Endothelial cell of umbilical vein (primary cell): ENCODE measurements at regions not wholly inside any gene's neighbourhood (a gene's known extent, or its start where the extent isn't known, plus 50 kb on each side); places are given as distances from the start of the nearest gene placed in this dataset.

ENCODE experiments used
- BruUV-seq: library from RNA; stranded (reverse); fragments of 400-500 nt; replicated peaks from 2 replicates; lab custom pipeline; 2021; lab: Mats Ljungman, UMichigan
- CTCF ChIA-PET: fragments of 300-600, 350-600 bp; sonication (Branson Sonifier 250); formaldehyde crosslinking; loops from one replicate; lab custom pipeline; 2021; ENCODE audit warnings: antibody characterized with exemption, inconsistent platforms; lab: Charles Lee
- POLR2A ChIA-PET: fragments of 300-600, 350-600 bp; sonication (Branson Sonifier 250); formaldehyde crosslinking; loops from one replicate; lab custom pipeline; 2021; ENCODE audit warnings: antibody characterized with exemption, inconsistent platforms; lab: Charles Lee
- DNase-seq: peaks from one replicate; pipeline ENCODE4 v3.0.0-alpha.2; 2011; ENCODE audit warnings: low read depth, low spot score
- FAIRE-seq: peaks from 2 replicates; lab custom pipeline; 2011; peaks lifted over from hg19 to GRCh38; lab: Jason Lieb, UNC
- H2AFZ ChIP-seq: 2 replicates; pipeline ENCODE4 v1.6.0; 2012; ENCODE audit warnings: low read depth, low read length, control low read depth, inconsistent platforms
- H3K27ac ChIP-seq: 2 replicates; pipeline ENCODE4 v1.5.1; 2011; ENCODE audit warnings: low read depth, mild to moderate bottlenecking, control low read depth, low read length, moderate library complexity; ENCODE audit not compliant: insufficient read depth
- H3K27me3 ChIP-seq, 2 experiments: 2 replicates each; pipeline versions ENCODE4 v1.6.0 to v1.6.1; 2011; ENCODE audit warnings: low read length in 2 of 2, mixed read lengths in 1 of 2; ENCODE audit not compliant: control insufficient read depth in 2 of 2, insufficient read depth in 2 of 2
- H3K36me3 ChIP-seq, 2 experiments: 2 replicates in 1 of 2; 3 replicates in 1 of 2; pipeline ENCODE4 v1.5.1; 2011; ENCODE audit warnings: low read length in 2 of 2, mild to moderate bottlenecking in 1 of 2, moderate library complexity in 1 of 2; ENCODE audit not compliant: control insufficient read depth in 2 of 2, insufficient read depth in 2 of 2; ENCODE audit errors: extremely low read depth in 1 of 2
- H3K4me1 ChIP-seq: 3 replicates; pipeline ENCODE4 v1.5.1; 2011; ENCODE audit warnings: mild to moderate bottlenecking, low read length; ENCODE audit not compliant: control insufficient read depth, insufficient read depth; ENCODE audit errors: extremely low read depth
- H3K4me2 ChIP-seq: 2 replicates; pipeline ENCODE4 v1.6.1; 2011; ENCODE audit warnings: low read length, control low read depth, mixed read lengths; ENCODE audit not compliant: insufficient read depth
- H3K4me3 ChIP-seq, 3 experiments: fragments of 200-600 bp in 1 of 3; sonication (generic), shearing (Covaris generic) in 1 of 3; replicated peaks in 1 of 3; 2 replicates each; pipeline ENCODE4 v1.5.1; 2011 to 2016; ENCODE audit warnings: control low read depth in 3 of 3, low read length in 3 of 3, mild to moderate bottlenecking in 2 of 3, inconsistent platforms in 1 of 3, low read depth in 1 of 3, moderate library complexity in 1 of 3; ENCODE audit not compliant: insufficient read depth in 1 of 3
- H3K79me2 ChIP-seq: 2 replicates; pipeline ENCODE4 v1.6.0; 2012; ENCODE audit warnings: low read length, inconsistent platforms; ENCODE audit not compliant: control insufficient read depth, insufficient read depth
- H3K9ac ChIP-seq: replicated peaks from 2 replicates; pipeline ENCODE3; 2011; ENCODE audit warnings: low read length, control low read depth; ENCODE audit not compliant: insufficient read depth; ENCODE audit errors: extremely low read depth
- H3K9me1 ChIP-seq: replicated peaks from 3 replicates; pipeline ENCODE4 v1.6.0; 2011; ENCODE audit warnings: mild to moderate bottlenecking, low read length; ENCODE audit not compliant: control insufficient read depth, insufficient read depth; ENCODE audit errors: extremely low read depth
- H3K9me3 ChIP-seq: replicated peaks from 2 replicates; pipeline ENCODE4 v1.5.1; 2012; ENCODE audit warnings: low read length, inconsistent platforms; ENCODE audit not compliant: control insufficient read depth, insufficient read depth
- H4K20me1 ChIP-seq: replicated peaks from 2 replicates; pipeline ENCODE3; 2011; ENCODE audit warnings: mild to moderate bottlenecking, low read length; ENCODE audit not compliant: control insufficient read depth, insufficient read depth; ENCODE audit errors: extremely low read depth
- CTCF ChIP-seq, 2 donors: IDR thresholded peaks; 1 replicate in 1 of 2; 2 replicates in 1 of 2; pipeline ENCODE4 v1.5.1; 2011; ENCODE audit warnings: low read length in 2 of 2, mild to moderate bottlenecking in 2 of 2, moderate library complexity in 2 of 2, control low read depth in 1 of 2, inconsistent platforms in 1 of 2, low read depth in 1 of 2; ENCODE audit not compliant: insufficient read depth in 1 of 2; ENCODE audit errors: extremely low read depth in 1 of 2
- EZH2 ChIP-seq: IDR thresholded peaks from 2 replicates; pipeline ENCODE4 v1.6.1; 2012; ENCODE audit warnings: borderline replicate concordance, low read depth, mild to moderate bottlenecking, moderate library complexity, low read length, inconsistent platforms; ENCODE audit not compliant: severe bottlenecking
- FOS ChIP-seq: IDR thresholded peaks from 2 replicates; pipeline ENCODE4 v1.6.1; 2011; ENCODE audit warnings: mild to moderate bottlenecking, low read length, moderate library complexity, borderline replicate concordance; ENCODE audit not compliant: insufficient read depth
- GATA2 ChIP-seq: IDR thresholded peaks from 2 replicates; pipeline ENCODE4 v1.7.0; 2011; ENCODE audit warnings: low read depth, mild to moderate bottlenecking, moderate library complexity, mixed read lengths, low read length; ENCODE audit not compliant: insufficient read length, insufficient read depth
- JUN ChIP-seq: IDR thresholded peaks from 2 replicates; pipeline ENCODE4 v1.6.1; 2011; ENCODE audit warnings: borderline replicate concordance, low read depth; ENCODE audit not compliant: insufficient read length, insufficient read depth
- MAX ChIP-seq: IDR thresholded peaks from 2 replicates; pipeline ENCODE4 v1.6.1; 2011; ENCODE audit not compliant: insufficient read depth, insufficient read length
- MYC ChIP-seq: IDR thresholded peaks from one replicate; pipeline ENCODE4 v1.6.1; 2011; ENCODE audit warnings: mild to moderate bottlenecking, low read depth, low read length
- POLR2A ChIP-seq: IDR thresholded peaks from 2 replicates; pipeline ENCODE4 v1.6.1; 2012; ENCODE audit warnings: low read depth, mild to moderate bottlenecking, control low read depth, low read length
- POLR2AphosphoS5 ChIP-seq: IDR thresholded peaks from 2 replicates; pipeline ENCODE4 v1.6.1; 2012; ENCODE audit warnings: low read depth, mild to moderate bottlenecking, control low read depth, low read length, moderate library complexity; ENCODE audit not compliant: insufficient read depth
- dilution Hi-C: fragments of 300-500 bp; cut with MboI; formaldehyde crosslinking; loops from one replicate; pipeline ENCODE4 v1.15.0; 2019; ENCODE audit warnings: low sequenced_read_pairs; ENCODE audit not compliant: extremely low pct_ligation_motif_present
- intact Hi-C: fragments of 100-400 bp; cut with micrococcal nuclease; formaldehyde crosslinking; loops from one replicate; pipeline ENCODE4 v1.10.0; 2022

- Histone ChIP-seq H3K9ac (no peak overlapping the region), H3K36me3 (no peaks in the 10 kb centered on the region), H2AFZ (no peak overlapping the region), H3K79me2 (no peaks in the 10 kb centered on the region), H3K27me3 (no peaks in the 10 kb centered on the region), H4K20me1 (no peaks in the 10 kb centered on the region), H3K27ac (no peak overlapping the region), H3K4me3 (no peak overlapping the region), H3K9me1 (no peaks in the 10 kb centered on the region), H3K9me3 (no peaks in the 10 kb centered on the region), H3K4me2 (no peak overlapping the region), H3K4me1 (no peaks in the 10 kb centered on the region)
- no TSS peak for BruUV-seq
- no peak for DNase-seq
- dilution Hi-C loops = no loop called here
- CTCF ChIA-PET = no interaction called here
- intact Hi-C loops = no loop called here
- no peak for FAIRE-seq
- no peak for TF ChIP-seq JUN
- TF ChIP-seq MYC = no peak
- TF ChIP-seq CTCF (IDR thresholded peaks at IDR 0.05; ENCODE audit: extremely low read depth in 1 of 2, insufficient read depth in 1 of 2, low read depth in 1 of 2, low read length in 2 of 2) = no peak
- no peak for TF ChIP-seq GATA2
- TF ChIP-seq FOS = no peak
- no peak for TF ChIP-seq MAX
- TF ChIP-seq POLR2AphosphoS5 = no peak
- TF ChIP-seq POLR2A = no peak
- no peak for TF ChIP-seq EZH2
- POLR2A ChIA-PET = no interaction called here
Observed at GRCh38 chr5:99945478-99946442, 589.4 kb upstream of the FAM174A start.
